CD1c-positive myeloid dendritic cell (primary cell): ENCODE measurements at regions not wholly inside any gene's neighbourhood (a gene's known extent, or its start where the extent isn't known, plus 50 kb on each side); places are given as distances from the start of the nearest gene placed in this dataset.
"Not testable (repeated sequence)": the region's sequence is repeated elsewhere in the genome, so short reads cannot be mapped to it uniquely, and the experiment has no call there.

ENCODE experiments used
- DNase-seq: peaks from one replicate; pipeline ENCODE4 v3.0.0-alpha.2; 2016; ENCODE audit errors: extremely low spot score

GRCh38 chr22:15772337-15772736 is 82.5 kb downstream of the POTEH start:
- peak; percentile 0 for DNase-seq

- peak; percentile 0 for DNase-seq
These were observed 85.3 kb downstream of the POTEH start for GRCh38 chr22:15775118-15775517.

DNA sequence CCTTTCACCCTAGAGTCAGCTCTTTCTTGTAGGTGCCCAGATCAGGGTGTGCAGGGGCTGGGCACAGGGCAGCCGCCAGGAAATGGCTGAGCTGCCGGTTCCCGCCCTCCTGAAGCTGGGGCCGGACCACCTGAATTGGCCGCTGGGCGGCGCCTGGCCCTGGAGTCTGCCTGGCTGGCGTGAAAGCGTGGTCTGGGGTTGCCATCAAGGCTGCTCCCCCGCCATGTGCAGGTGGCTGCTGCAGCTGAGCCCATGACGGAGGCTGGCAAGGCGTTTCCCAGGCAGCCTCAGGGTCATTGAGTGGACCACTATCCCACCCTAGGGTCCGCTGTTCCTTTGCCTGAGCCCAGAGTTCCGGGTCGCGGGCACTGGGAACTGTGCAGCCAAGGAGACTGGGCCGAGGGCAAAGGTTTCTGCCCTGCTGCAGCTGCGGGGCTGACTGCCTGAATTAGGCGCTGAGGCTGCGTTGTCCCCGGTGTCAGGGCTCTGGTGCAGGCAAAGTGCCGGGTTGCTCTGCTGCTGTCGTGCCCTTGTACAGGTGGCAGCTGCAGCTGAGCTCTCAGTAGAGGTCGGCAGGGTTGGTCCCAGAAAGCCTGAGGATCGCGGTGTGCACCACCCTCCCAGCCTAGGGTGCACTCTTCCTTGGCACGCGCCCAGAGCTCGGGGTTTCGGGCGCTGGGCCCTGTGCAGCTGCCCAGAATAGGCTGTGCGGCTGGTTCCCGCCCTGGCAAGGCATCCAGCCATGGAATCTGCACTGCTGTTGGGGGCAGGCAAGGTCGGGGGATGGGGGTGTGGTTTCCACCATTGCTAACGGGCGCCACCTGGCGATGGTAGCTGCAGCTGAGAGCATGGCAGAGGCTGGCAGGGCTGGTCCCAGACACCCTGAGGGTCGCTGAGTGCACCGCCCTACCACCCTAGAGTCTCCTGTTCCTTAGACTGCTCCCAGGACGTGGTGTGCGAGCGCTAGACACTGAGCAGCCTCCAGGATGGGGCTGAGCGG is 86.1 kb downstream of the POTEH start:
- DNase-seq = peak; percentile 0

DNA sequence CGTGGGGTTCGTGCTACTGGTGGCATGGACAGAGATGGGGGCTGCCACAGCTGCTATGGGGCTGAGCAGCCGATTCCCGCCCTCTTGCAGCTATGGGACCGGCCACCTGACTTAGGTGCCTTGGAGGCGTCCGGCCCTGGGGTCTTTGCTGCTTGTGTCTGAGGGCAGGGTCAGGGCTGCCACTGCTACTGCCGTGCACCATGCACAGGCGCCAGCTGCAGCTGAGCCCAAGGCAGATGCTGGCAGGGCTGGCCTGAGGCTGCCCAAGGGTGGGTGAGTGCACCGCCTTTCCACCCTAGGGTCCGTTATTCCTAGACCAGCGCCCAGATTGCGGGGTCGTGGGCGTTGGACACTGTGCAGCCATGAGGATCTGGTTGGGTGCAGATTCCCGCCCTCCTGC is 86.9 kb downstream of the POTEH start:
- not testable (repeated sequence) for DNase-seq

DNA sequence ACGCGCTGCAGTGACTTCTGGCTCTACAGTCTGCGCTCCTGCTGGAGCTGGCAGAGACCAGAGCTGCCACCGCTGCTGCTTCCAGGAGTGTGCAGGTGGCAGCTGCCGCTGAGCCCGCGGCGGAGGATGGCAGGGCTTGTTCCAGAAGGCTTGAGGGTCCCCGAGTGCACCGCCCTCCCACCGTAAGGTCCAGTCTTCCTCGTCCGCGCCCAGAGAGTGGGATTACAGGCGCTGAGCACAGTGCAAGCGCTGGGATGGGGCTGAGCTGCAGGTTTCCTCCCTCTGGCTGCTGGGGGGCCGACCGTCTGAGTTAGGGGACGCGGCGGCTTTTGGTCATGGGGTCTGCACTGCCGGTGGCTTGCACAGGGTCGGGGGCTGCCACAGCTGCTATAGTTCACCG is 87.3 kb downstream of the POTEH start:
- DNase-seq = not testable (repeated sequence)

DNA sequence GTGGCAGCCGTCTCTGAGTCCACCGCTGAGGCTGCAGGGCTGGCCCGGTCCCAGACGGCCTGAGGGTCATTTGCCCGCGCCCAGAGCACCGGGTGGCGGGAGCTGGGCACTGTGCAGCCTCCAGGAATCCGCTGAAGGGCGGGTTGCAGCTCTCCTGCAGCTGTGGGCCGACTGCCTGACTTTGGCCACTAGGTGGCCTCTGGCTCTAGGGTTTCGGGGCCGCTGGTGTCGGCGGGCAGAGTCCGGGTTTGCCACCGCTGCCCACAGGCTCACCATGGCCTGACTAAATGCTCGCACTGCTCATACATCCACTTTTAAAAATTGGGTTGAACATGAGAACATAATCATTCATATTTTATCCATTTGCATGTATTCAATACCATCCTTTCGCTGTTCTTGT is 87.7 kb downstream of the POTEH start:
- not testable (repeated sequence) for DNase-seq

DNA sequence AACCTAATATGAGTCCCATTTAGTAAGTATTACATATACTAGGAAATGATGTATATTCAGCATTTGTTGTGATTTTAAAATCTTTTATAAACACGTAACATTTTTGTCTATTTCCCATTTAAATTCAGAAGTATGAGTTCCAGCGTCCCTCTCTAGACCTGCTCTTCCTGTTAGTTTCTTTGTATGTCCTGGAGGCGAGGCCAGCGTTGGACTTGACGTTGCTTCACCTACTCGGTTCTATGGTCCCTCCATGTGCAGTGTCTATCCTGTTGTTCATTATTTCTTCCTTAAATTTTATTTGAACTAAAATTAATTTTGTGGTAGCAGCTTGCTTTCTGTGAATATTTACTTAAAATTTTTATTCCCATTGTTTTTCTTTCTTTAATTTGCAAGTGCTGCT is 88.5 kb downstream of the POTEH start:
- DNase-seq = peak; percentile 0

GRCh38 chr22:15781652-15782051 is 91.8 kb downstream of the POTEH start:
- not testable (repeated sequence) for DNase-seq

DNA sequence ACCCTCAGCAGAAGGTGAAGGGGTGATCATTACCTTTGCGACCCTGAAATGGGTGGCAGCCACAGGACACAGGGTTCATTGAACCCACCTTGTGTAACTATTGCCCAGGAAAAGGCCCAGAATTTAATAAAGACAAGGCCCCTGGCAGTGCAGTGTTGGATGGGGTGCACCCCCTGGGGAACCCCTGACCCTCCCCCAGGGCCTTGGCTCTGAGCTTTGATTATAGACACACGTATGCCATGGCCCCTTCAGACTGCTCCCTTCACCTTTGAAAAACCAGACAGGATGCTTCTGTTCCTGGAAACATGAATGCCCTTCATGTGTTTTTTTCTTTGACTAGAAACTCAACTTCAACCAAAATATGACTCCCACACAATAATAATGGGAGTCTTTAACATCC is 93.1 kb downstream of the POTEH start:
- not testable (repeated sequence) for DNase-seq

- not testable (repeated sequence) for DNase-seq
These were observed 94.7 kb downstream of the POTEH start for GRCh38 chr22:15784383-15785085.

GRCh38 chr22:15786942-15787733 is 97.3 kb downstream of the POTEH start:
- not testable (repeated sequence) for DNase-seq

DNA sequence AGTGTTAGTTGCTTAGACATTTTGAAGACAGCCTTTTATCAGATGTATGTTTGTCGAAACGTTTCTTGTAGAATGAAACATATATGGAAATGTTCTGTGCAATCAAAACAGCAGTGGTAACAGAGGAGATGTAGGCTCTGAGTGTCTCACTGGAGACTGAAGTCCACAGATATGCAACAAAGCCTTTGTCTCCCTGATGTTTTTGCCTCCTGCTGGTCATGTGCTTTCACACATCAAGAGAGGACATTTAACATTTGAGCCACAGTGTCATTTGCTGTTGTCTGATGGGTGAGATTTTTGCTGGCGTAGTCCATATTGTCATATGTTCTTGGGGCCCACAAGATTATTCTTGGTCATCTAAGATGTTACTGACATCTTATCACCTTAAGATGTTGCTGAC is 101.7 kb downstream of the POTEH start:
- DNase-seq = not testable (repeated sequence)

DNA sequence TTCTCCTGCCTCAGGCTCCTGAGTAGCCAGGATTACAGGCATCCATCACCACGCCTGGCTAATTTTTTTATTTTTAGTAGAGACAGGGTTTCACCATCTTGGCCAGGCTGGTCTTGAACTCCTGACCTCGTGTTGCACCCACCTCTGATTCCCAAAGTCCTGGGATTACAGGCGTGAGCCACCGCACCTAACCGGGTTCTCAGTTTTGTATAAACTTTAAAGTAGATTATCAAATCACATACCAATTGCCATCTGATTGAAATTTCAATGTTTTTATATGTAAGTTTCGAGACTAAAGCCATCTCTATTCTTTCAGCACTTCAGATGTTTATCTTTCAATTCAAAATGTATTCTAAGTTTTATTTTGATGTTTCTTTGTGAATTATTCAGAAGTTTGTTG is 110.1 kb downstream of the POTEH start:
- not testable (repeated sequence) for DNase-seq

GRCh38 chr22:15811141-15811540 is 121.3 kb downstream of the POTEH start:
- DNase-seq = not testable (repeated sequence)

- not testable (repeated sequence) for DNase-seq
These were observed 126.0 kb downstream of the POTEH start for GRCh38 chr22:15815783-15816182.

GRCh38 chr22:15816470-15816869 is 126.6 kb downstream of the POTEH start:
- not testable (repeated sequence) for DNase-seq

- not testable (repeated sequence) for DNase-seq
These were observed 127.4 kb downstream of the POTEH start for GRCh38 chr22:15817264-15817663.

GRCh38 chr22:15819886-15820285 is 130.1 kb downstream of the POTEH start:
- not testable (repeated sequence) for DNase-seq

DNA sequence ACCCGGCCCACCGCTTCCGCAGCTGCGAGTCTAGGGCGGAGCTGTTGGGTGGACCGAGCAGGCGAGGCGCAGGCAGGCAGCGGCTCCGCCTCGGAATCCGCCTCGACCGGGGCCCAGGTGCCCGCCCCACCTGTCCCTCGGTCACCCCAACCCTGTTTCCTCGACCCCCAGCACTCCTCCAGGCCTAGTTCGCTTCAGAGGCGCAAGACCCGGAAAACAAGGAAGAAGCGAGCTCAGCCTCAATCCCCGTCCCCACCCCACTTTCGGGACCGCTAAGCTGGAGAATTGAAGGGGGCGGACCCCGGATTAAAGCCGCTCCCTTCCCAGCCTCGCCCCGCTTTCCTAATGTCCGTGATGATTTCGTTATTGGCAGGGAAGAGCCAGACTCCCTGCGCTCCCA is 131.3 kb downstream of the POTEH start:
- not testable (repeated sequence) for DNase-seq

DNA sequence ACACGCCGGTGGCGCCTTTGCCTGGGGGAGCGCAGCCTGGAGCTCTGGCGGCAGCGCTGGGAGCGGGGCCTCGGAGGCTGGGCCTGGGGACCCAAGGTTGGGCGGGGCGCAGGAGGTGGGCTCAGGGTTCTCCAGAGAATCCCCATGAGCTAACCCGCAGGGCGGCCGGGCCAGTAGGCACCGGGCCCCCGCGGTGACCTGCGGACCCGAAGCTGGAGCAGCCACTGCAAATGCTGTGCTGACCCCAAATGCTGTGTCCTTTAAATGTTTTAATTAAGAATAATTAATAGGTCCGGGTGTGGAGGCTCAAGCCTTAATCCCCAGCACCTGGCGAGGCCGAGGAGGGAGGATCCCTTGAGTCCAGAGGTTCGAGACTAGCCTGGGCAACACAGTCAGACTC is 132.2 kb downstream of the POTEH start:
- not testable (repeated sequence) for DNase-seq

DNA sequence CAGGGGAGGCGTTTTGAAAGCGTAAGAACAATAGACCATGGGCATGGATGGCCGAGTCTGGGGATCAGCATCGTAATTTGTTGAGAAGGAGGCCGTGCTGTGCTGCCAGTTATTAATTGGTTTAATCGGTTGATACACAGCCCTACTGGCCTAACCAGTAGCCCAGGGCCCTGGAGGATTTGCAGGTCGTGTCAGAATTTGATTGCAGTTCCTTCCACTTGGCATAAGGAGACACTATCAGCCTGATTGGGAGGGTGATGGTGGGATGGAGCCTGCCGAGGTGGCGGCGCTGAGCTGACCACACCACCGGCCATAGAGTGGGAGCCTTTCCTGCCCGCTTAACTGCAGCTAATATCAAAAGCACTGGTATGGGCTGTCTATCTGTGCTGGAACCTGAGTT is 133.4 kb downstream of the POTEH start:
- DNase-seq = not testable (repeated sequence)

- not testable (repeated sequence) for DNase-seq
These were observed 142.4 kb downstream of the POTEH start for GRCh38 chr22:15832235-15832634.
